Gastrocnemius medialis (tissue), 4 donors: ENCODE measurements at regions not wholly inside any gene's neighbourhood (a gene's known extent, or its start where the extent isn't known, plus 50 kb on each side); places are given as distances from the start of the nearest gene placed in this dataset.
"Not testable (repeated sequence)": the region's sequence is repeated elsewhere in the genome, so short reads cannot be mapped to it uniquely, and the experiment has no call there.

ENCODE experiments used
- CTCF ChIP-seq, 5 experiments: fragments of 450-650 bp in 3 of 5; fragments of 200-600 bp in 2 of 5; sonication (generic) in 2 of 5; IDR thresholded peaks in 4 of 5; conservative IDR thresholded peaks in 1 of 5; 1 replicate in 4 of 5; 2 replicates in 1 of 5; pipeline ENCODE4 v1.5.1; 2016 to 2019; ENCODE audit warnings: antibody characterized with exemption in 5 of 5, mild to moderate bottlenecking in 3 of 5, moderate library complexity in 3 of 5
- POLR2A ChIP-seq, 2 donors: fragments of 450-650 bp; IDR thresholded peaks; one replicate each; pipeline ENCODE4 v1.6.1; 2017; ENCODE audit warnings: antibody characterized with exemption in 2 of 2, mild to moderate bottlenecking in 2 of 2, moderate library complexity in 2 of 2

GRCh38 chr5:152741126-152741525 lies 336.0 kb upstream of the NMUR2 start:
- TF ChIP-seq CTCF (IDR thresholded peaks at IDR 0.05 in 4 of 5, conservative IDR thresholded peaks at IDR 0.05 in 1 of 5); POLR2A (IDR thresholded peaks at IDR 0.05): not testable (repeated sequence)
